Ishikawa (cell line): ENCODE measurements at regions not wholly inside any gene's neighbourhood (a gene's known extent, or its start where the extent isn't known, plus 50 kb on each side); places are given as distances from the start of the nearest gene placed in this dataset.
A peak's percentile ranks its signal among the peaks of the same experiment; 100 is the strongest.

Experiments used
- EGR1 ChIP-seq: IDR thresholded peaks from 2 replicates; pipeline ENCODE4 v1.6.1; 2012
- EP300 ChIP-seq: IDR thresholded peaks from 2 replicates; pipeline ENCODE4 v1.6.1; 2012; ENCODE audit warnings: borderline replicate concordance
- TCF12 ChIP-seq: IDR thresholded peaks from 2 replicates; pipeline ENCODE4 v1.6.1; 2012; ENCODE audit warnings: low read depth
- YY1 ChIP-seq: IDR thresholded peaks from 2 replicates; pipeline ENCODE4 v1.6.1; 2012; ENCODE audit warnings: low read depth
- TF ChIP-seq, protein P1 (sequence below): IDR thresholded peaks from 2 replicates; pipeline ENCODE4 v1.6.1; 2012
- TF ChIP-seq, protein P2 (sequence below): IDR thresholded peaks from 2 replicates; pipeline ENCODE4 v1.6.1; 2012; ENCODE audit warnings: low read depth, mild to moderate bottlenecking

GRCh38 chr20:60589623-60590022 is 631.4 kb downstream of the CDH26 start:
- TF ChIP-seq EP300 (no peak), EGR1 (no peak), YY1 (no peak), TCF12 (no peak)
- TF ChIP-seq, protein P1, sequence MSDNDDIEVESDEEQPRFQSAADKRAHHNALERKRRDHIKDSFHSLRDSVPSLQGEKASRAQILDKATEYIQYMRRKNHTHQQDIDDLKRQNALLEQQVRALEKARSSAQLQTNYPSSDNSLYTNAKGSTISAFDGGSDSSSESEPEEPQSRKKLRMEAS: no peak
- TF ChIP-seq, protein P2, sequence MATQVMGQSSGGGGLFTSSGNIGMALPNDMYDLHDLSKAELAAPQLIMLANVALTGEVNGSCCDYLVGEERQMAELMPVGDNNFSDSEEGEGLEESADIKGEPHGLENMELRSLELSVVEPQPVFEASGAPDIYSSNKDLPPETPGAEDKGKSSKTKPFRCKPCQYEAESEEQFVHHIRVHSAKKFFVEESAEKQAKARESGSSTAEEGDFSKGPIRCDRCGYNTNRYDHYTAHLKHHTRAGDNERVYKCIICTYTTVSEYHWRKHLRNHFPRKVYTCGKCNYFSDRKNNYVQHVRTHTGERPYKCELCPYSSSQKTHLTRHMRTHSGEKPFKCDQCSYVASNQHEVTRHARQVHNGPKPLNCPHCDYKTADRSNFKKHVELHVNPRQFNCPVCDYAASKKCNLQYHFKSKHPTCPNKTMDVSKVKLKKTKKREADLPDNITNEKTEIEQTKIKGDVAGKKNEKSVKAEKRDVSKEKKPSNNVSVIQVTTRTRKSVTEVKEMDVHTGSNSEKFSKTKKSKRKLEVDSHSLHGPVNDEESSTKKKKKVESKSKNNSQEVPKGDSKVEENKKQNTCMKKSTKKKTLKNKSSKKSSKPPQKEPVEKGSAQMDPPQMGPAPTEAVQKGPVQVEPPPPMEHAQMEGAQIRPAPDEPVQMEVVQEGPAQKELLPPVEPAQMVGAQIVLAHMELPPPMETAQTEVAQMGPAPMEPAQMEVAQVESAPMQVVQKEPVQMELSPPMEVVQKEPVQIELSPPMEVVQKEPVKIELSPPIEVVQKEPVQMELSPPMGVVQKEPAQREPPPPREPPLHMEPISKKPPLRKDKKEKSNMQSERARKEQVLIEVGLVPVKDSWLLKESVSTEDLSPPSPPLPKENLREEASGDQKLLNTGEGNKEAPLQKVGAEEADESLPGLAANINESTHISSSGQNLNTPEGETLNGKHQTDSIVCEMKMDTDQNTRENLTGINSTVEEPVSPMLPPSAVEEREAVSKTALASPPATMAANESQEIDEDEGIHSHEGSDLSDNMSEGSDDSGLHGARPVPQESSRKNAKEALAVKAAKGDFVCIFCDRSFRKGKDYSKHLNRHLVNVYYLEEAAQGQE: peak; percentile 91
